ENCODE measurements at regions not wholly inside any gene's neighbourhood (a gene's known extent, or its start where the extent isn't known, plus 50 kb on each side); places are given as distances from the start of the nearest gene placed in this dataset.

GRCh38 chr13:108477376-108477775, 152.0 kb upstream of the MYO16 start:
- Histone ChIP-seq H3K27ac (no peak overlapping the region), H3K4me3 (no peak overlapping the region)
- TF ChIP-seq CTCF (IDR thresholded peaks at IDR 0.05) = no peak
- DNase-seq (ENCODE audit: low spot score) = no peak

DNA sequence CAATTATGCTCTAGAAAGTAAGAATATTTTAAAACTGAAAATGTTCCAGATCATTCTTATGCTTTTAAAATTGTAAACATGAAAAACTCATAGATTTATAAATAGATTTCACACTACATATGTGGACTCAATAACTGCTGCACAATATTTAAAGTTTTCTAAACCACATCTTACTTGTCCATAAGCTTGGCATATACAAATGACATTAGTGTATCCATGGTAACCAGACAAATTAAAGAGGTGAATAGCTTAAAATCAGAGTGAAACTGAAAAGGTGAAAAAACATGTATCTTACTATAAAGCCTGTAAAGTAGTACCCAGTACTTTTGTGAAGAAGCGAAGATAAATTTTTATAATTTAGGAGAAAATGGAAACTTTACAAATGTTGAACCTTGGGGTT, 151.2 kb upstream of the MYO16 start:
- DNase-seq (ENCODE audit: low spot score) = no peak
- Histone ChIP-seq H3K4me3 (no peak overlapping the region), H3K27ac (no peak overlapping the region)
- no peak for TF ChIP-seq CTCF (IDR thresholded peaks at IDR 0.05)

GRCh38 chr13:108483981-108484380, 145.4 kb upstream of the MYO16 start:
- H3K27ac ChIP-seq = no peak overlapping the region
- DNase-seq (ENCODE audit: low spot score) = no peak
- H3K4me3 ChIP-seq = no peak overlapping the region
- no peak for TF ChIP-seq CTCF (IDR thresholded peaks at IDR 0.05)

- DNase-seq (ENCODE audit: low spot score) = no peak
- Histone ChIP-seq H3K4me3 (no peak overlapping the region), H3K27ac (no peak overlapping the region)
- TF ChIP-seq CTCF (IDR thresholded peaks at IDR 0.05) = no peak
These were observed 143.3 kb upstream of the MYO16 start for GRCh38 chr13:108486096-108486495.

GRCh38 chr13:108494991-108495645, 134.3 kb upstream of the MYO16 start:
- no peak for TF ChIP-seq CTCF (IDR thresholded peaks at IDR 0.05)
- Histone ChIP-seq H3K4me3 (peak overlapping the region; percentile 66), H3K27ac (no peak overlapping the region)
- no peak for DNase-seq (ENCODE audit: low spot score)

- no peak for DNase-seq (ENCODE audit: low spot score)
- TF ChIP-seq CTCF (IDR thresholded peaks at IDR 0.05) = no peak
- no peak overlapping the region for H3K27ac ChIP-seq
- H3K4me3 ChIP-seq = peak overlapping the region; percentile 66
These were observed 133.6 kb upstream of the MYO16 start for GRCh38 chr13:108495646-108496361.
